ENCODE measurements at regions not wholly inside any gene's neighbourhood (a gene's known extent, or its start where the extent isn't known, plus 50 kb on each side); places are given as distances from the start of the nearest gene placed in this dataset.

DNA sequence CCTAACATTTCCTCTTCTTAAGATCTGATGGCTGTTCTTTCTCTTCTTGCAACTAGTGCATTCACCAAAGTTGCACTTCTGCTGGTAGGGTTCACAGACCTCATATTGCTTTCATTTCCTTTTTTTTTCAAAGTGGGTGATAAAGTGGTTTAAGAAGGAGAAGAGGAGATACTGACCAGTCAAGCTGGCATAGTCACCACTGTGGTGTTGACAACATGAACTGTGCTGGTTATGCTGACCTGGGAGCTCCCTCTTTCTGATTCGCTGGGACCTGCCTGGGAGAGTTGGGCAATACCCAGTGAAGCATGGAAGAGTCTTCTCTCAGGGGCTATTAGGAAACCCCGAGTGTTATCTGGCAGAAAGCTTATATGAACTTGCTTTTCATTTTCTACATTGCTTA lies 222.9 kb downstream of the SLITRK5 start:
- Histone ChIP-seq H3K9me3 (ENCODE audit: control insufficient read depth, insufficient read depth, low read depth, low read length) (no peaks in the 10 kb centered on the region), H3K4me1 (ENCODE audit: control insufficient read depth, insufficient read depth, low read length) (no peaks in the 10 kb centered on the region), H3K27ac (ENCODE audit: extremely low read depth, low read depth, low read length) (no peak overlapping the region), H3K4me3 (ENCODE audit: low read depth, low read length) (no peak overlapping the region), H3K36me3 (ENCODE audit: control insufficient read depth in 2 of 2, insufficient read depth in 1 of 2, low read length in 2 of 2) (no peaks in the 10 kb centered on the region)
- ChIA-PET POLR2A (no interaction called here), CTCF (no interaction called here)
- no peak for TF ChIP-seq ZNF707 (tag by site-specific recombination; IDR thresholded peaks at IDR 0.05)

DNA sequence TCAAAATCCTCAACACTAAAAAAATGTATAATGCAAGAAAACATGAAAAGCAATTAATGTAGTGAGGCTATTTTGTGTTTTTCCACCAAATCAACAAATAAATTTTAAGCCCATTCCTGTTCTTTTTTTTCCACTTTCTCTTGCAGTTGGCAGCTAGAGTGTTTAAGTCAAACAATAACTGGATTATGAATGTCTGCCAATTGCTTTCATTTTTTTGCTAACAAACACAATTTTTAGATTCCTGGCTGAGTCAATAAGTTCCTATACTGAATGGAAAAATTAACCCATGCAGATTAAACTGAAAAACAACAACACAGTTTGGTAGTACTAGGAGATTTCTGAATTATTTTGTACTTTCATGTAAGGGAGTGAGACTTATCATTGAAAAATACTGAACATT lies 232.4 kb downstream of the SLITRK5 start:
- Histone ChIP-seq H3K4me1 (ENCODE audit: control insufficient read depth, insufficient read depth, low read length) (no peaks in the 10 kb centered on the region), H3K27ac (ENCODE audit: extremely low read depth, low read depth, low read length) (no peak overlapping the region), H3K36me3 (ENCODE audit: control insufficient read depth in 2 of 2, insufficient read depth in 1 of 2, low read length in 2 of 2) (no peaks in the 10 kb centered on the region), H3K4me3 (ENCODE audit: low read depth, low read length) (no peak overlapping the region), H3K9me3 (ENCODE audit: control insufficient read depth, insufficient read depth, low read depth, low read length) (no peaks in the 10 kb centered on the region)
- TF ChIP-seq, protein P1, sequence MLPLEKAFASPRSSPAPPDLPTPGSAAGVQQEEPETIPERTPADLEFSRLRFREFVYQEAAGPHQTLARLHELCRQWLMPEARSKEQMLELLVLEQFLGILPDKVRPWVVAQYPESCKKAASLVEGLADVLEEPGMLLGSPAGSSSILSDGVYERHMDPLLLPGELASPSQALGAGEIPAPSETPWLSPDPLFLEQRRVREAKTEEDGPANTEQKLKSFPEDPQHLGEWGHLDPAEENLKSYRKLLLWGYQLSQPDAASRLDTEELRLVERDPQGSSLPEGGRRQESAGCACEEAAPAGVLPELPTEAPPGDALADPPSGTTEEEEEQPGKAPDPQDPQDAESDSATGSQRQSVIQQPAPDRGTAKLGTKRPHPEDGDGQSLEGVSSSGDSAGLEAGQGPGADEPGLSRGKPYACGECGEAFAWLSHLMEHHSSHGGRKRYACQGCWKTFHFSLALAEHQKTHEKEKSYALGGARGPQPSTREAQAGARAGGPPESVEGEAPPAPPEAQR (tag by site-specific recombination; IDR thresholded peaks at IDR 0.05): no peak
- TF ChIP-seq ZSCAN23 (tag by site-specific recombination; IDR thresholded peaks at IDR 0.05): no peak
- TF ChIP-seq, protein P2, sequence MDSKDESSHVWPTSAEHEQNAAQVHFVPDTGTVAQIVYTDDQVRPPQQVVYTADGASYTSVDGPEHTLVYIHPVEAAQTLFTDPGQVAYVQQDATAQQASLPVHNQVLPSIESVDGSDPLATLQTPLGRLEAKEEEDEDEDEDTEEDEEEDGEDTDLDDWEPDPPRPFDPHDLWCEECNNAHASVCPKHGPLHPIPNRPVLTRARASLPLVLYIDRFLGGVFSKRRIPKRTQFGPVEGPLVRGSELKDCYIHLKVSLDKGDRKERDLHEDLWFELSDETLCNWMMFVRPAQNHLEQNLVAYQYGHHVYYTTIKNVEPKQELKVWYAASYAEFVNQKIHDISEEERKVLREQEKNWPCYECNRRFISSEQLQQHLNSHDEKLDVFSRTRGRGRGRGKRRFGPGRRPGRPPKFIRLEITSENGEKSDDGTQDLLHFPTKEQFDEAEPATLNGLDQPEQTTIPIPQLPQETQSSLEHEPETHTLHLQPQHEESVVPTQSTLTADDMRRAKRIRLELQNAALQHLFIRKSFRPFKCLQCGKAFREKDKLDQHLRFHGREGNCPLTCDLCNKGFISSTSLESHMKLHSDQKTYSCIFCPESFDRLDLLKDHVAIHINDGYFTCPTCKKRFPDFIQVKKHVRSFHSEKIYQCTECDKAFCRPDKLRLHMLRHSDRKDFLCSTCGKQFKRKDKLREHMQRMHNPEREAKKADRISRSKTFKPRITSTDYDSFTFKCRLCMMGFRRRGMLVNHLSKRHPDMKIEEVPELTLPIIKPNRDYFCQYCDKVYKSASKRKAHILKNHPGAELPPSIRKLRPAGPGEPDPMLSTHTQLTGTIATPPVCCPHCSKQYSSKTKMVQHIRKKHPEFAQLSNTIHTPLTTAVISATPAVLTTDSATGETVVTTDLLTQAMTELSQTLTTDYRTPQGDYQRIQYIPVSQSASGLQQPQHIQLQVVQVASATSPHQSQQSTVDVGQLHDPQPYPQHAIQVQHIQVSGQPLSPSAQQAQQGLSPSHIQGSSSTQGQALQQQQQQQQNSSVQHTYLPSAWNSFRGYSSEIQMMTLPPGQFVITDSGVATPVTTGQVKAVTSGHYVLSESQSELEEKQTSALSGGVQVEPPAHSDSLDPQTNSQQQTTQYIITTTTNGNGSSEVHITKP (tag by site-specific recombination; IDR thresholded peaks at IDR 0.05): no peak
- no peak for TF ChIP-seq ZNF48 (tag by site-specific recombination; IDR thresholded peaks at IDR 0.05)
- TF ChIP-seq IKZF3 (tag by site-specific recombination; IDR thresholded peaks at IDR 0.05): no peak
- TF ChIP-seq ZXDB (tag by site-specific recombination; IDR thresholded peaks at IDR 0.05): no peak
- no peak for TF ChIP-seq ZNF112 (tag by site-specific recombination; IDR thresholded peaks at IDR 0.05)
- no peak for TF ChIP-seq ZNF626 (tag by site-specific recombination; IDR thresholded peaks at IDR 0.05)
- no peak for TF ChIP-seq ZNF473 (tag by site-specific recombination; IDR thresholded peaks at IDR 0.05)
- POLR2A ChIA-PET: no interaction called here
- CTCF ChIA-PET: no interaction called here

DNA sequence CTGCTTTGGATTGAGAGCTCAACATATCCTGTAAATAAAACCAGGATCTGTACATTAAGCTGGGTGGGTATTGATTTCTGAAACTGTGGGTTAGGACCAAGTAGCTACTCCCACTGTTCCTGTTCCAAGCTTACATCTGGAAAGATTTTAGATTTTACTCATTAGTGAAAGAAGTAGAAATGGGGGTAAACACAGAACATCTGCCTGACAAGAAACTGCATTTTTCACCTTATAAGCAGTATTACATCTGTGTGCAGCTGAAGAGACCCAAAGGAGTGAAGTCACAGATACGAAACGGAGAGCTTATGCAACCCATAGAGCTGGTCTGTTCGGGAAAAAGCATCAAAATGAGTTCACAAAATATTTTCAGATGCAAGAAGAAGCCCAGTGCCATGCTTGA lies 235.2 kb downstream of the SLITRK5 start:
- ChIA-PET POLR2A (no interaction called here), CTCF (no interaction called here)
- Histone ChIP-seq H3K27ac (ENCODE audit: extremely low read depth, low read depth, low read length) (no peak overlapping the region), H3K9me3 (ENCODE audit: control insufficient read depth, insufficient read depth, low read depth, low read length) (no peaks in the 10 kb centered on the region), H3K36me3 (ENCODE audit: control insufficient read depth in 2 of 2, insufficient read depth in 1 of 2, low read length in 2 of 2) (no peaks in the 10 kb centered on the region), H3K4me3 (ENCODE audit: low read depth, low read length) (no peak overlapping the region), H3K4me1 (ENCODE audit: control insufficient read depth, insufficient read depth, low read length) (no peaks in the 10 kb centered on the region)
- TF ChIP-seq, protein P3, sequence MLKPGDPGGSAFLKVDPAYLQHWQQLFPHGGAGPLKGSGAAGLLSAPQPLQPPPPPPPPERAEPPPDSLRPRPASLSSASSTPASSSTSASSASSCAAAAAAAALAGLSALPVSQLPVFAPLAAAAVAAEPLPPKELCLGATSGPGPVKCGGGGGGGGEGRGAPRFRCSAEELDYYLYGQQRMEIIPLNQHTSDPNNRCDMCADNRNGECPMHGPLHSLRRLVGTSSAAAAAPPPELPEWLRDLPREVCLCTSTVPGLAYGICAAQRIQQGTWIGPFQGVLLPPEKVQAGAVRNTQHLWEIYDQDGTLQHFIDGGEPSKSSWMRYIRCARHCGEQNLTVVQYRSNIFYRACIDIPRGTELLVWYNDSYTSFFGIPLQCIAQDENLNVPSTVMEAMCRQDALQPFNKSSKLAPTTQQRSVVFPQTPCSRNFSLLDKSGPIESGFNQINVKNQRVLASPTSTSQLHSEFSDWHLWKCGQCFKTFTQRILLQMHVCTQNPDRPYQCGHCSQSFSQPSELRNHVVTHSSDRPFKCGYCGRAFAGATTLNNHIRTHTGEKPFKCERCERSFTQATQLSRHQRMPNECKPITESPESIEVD (tag by site-specific recombination; IDR thresholded peaks at IDR 0.05): no peak
- TF ChIP-seq, protein P4, sequence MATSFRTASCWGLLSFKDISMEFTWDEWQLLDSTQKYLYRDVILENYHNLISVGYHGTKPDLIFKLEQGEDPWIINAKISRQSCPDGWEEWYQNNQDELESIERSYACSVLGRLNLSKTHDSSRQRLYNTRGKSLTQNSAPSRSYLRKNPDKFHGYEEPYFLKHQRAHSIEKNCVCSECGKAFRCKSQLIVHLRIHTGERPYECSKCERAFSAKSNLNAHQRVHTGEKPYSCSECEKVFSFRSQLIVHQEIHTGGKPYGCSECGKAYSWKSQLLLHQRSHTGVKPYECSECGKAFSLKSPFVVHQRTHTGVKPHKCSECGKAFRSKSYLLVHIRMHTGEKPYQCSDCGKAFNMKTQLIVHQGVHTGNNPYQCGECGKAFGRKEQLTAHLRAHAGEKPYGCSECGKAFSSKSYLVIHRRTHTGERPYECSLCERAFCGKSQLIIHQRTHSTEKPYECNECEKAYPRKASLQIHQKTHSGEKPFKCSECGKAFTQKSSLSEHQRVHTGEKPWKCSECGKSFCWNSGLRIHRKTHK (tag by site-specific recombination; IDR thresholded peaks at IDR 0.05): no peak
- TF ChIP-seq ZBTB17 (tag by site-specific recombination; IDR thresholded peaks at IDR 0.05) (no peak), ZNF626 (tag by site-specific recombination; IDR thresholded peaks at IDR 0.05) (no peak), ZNF121 (tag by site-specific recombination; IDR thresholded peaks at IDR 0.05) (no peak), TCF7L2 (IDR thresholded peaks at IDR 0.05; ENCODE audit: borderline replicate concordance, low read depth, low read length) (no peak), ZNF624 (tag by site-specific recombination; IDR thresholded peaks at IDR 0.05) (no peak), ZNF600 (tag by site-specific recombination; IDR thresholded peaks at IDR 0.05) (no peak), MYNN (tag by site-specific recombination; IDR thresholded peaks at IDR 0.05; ENCODE audit: borderline replicate concordance) (no peak), ZNF140 (tag by site-specific recombination; IDR thresholded peaks at IDR 0.05) (no peak), ZNF529 (tag by site-specific recombination; IDR thresholded peaks at IDR 0.05; ENCODE audit: insufficient replicate concordance) (no peak), MZF1 (tag by site-specific recombination; IDR thresholded peaks at IDR 0.05; ENCODE audit: borderline replicate concordance) (no peak), SCRT1 (tag by site-specific recombination; IDR thresholded peaks at IDR 0.05; ENCODE audit: borderline replicate concordance) (no peak)

All from HEK293 (cell line).